Central memory CD4-positive, alpha-beta T cell (primary cell): ENCODE measurements at regions not wholly inside any gene's neighbourhood (a gene's known extent, or its start where the extent isn't known, plus 50 kb on each side); places are given as distances from the start of the nearest gene placed in this dataset.

Experiments
- DNase-seq: peaks from one replicate; pipeline ENCODE4 v3.0.0; 2022

DNA sequence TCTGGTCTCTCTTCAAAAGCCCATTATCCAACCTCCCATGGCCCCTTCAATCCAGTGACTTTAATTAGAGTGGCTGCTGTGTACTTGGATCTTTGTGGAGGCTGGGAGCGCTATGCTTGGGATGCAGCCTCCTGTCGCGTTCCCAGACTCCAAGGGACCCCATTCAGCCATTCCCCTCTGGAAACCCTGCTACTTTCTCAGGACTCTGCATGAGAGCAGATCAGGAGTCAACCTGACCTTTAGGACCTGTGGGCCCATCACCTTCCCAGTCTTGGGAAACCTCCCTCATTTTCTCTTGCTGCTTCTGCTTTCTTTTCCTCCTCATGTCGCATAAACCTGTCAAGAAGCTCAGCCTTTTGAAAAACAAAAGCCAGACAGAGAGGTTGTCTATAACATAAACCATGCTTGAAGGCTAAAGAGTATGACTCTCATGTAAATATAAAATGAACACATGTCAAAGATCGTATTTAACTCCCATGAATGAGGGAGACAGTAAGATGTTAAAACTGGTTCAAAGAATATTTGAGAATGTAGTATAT, 143.1 kb upstream of the PELI1 start:
- no peak for DNase-seq

DNA sequence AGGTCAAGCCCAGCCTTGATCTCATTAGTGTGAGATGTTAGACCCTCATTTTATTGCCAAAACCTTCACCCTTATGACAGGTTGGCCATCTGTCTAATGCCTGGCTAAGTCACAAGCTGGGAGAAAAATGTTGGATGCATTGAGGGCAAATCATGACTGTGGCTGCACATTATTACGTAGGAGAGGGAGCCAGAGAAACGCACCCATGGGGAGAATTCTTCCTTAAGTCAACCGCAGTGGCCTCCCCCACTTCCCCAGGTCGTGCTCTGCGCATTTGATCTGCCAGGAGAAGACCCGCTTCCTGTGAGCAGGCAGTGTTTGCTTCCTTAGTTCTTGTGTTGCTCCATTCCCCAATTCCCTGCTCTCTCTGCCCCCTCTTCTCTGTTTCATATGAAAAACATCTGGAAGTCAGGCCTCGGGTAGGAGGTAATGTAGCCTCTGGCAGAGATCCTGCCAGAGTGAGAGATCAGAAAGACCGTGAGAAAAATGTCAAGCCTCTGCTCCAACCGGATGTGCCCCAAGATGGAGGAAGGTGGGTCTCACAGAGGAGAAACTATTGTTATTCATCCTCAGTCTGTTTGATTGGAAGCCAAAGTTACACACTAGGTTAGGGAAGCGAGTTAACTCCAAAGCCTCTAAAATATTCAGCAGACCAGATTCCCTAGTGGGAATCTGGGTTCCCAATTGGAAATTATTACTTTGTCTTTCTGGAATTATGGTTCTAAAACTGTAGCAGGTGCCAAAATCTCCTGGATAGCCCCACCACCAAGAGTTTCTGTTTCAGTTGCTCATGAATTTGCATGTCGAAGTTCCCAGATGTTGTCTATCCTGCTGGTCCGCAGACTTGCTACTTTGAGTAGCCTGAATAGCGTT, 144.3 kb upstream of the PELI1 start:
- no peak for DNase-seq

DNA sequence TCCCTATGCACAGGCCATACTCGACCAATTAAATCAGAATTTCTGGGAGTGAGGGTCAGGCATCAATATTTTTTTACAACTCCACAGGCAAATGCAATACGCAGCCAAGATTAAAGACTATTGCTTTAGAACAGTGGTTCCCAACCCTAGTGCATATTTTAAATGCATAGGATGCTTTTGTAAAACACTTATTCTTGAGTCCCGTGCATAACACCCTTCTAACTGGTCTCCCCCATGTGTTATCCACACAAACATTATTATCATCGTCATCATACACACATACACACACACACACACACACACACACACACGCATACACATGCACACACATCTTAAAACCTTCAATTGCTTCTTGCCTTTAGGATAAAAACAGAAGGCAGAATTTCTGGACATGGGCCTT, 145.0 kb upstream of the PELI1 start:
- no peak for DNase-seq

DNA sequence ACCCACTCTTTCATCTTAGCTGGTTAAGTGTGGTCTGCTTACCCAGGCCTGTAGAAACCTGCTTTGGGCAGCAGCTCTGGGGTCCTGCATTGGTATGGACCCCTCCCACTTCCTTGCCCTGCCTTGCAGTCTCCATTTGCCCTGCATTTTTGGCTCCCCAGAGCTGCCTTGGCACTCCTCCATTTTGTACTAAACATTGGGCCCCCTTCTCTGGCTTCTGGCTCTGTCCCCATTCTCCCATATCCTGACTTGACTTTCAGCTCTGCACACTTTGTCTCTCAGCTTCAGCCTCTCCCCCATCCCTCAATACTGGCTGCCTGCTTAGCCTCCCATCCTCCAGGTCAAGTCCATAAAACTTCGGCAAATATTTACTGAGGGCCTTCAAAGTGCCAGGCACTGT, 145.5 kb upstream of the PELI1 start:
- DNase-seq: no peak

DNA sequence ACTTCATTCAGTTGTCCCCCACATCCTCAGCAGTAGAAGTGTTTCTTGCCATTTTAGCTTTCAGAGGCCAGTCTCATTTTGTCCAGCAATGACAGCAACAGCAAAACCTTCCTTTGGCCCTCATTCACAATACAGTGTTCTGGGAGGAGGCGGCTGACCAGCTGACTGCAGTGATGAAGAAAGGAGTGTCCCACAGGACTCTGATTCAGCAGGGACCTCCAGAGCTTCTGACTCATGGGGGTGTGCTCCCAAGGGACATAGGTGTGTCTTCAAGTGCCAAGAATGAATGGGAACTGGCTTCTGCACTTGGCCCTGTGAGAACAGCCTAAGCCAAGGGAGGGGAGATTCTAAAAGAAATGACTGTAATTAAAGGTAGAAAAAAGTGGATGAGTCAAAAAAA, 147.0 kb upstream of the PELI1 start:
- no peak for DNase-seq

DNA sequence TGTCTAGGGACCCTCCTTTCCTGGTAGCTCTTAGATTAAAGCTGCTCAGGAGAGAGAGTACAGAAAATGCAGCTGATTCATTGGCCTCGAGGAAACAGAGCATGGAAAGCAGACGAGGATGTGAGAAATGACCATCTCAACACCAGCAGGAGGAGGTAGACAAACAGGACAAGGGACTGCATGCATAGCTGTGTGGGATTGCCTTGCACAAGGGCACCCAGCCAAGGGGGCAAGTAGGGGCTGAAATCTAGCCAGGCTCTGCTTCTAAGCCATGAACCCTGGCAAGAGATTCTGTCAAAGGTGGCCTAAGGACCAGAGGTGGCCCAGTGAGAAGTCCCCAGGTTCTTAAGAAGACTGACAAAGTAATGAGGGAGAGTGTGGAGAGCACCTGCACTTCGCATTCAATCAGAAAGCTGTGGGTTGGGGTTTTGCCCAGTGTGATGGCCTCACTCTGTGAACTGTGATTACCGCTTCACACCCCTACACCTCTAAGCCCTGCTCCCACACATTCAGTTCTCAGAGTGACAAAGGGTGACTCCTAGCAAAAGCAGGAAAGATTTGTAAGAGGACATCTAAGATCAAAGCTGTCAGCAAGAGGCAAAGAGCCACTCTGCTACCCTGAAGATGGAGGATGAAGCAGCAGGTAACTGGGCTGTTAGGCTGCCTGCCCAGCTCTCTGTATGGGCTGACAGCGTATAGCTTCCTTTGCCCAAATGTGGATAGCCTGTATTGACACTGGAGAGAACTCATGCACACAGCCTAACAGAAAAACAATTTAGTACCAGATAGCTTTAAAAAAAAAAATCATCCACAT, 151.3 kb upstream of the PELI1 start:
- no peak for DNase-seq

DNA sequence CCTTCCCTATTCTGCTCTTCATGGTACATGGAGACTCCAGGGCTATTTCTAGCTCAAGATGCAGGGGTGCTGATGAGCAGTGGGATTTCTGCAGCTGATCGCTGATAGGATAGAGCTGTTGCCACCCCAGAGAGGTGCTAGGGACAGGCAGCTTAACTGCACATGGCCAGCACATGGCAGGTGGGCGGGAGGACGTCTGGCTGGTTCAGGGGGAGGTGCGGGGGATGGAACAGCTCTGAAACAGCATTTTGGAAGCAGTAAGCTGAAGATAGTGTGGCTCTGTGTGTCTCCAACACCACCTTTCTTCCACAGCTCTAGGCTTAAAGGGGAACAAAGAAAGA, 151.9 kb upstream of the PELI1 start:
- DNase-seq: no peak

DNA sequence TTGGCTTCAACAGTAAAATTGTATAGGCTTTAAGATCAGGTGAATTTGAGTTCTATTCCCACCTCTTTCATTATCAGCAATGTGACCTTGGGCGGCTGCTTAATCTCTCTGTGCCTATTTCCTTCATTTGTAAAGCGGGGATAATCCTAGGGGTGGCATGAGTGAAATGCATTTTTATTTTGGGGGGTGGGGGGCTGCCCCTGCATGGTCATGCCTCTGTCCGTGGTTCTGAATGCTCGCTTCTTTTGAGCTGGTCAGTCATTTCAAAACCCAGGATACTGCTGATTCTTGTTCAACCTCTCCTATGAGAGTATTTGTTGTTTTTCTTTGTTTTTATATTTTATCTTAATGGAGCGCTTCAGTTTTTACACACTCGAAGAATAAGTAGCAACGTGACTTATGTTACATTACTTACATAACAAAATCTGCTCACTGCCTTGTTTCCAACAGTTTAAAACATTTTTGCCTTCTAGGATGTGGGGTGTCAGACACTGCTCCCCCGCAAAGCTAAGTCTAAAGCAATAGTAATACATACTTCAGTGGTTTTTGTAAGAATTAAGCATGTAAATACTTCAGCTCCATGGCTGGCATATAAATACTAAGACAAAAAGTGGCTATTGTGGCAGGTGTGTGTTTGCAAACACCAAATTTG, 152.6 kb upstream of the PELI1 start:
- no peak for DNase-seq

DNA sequence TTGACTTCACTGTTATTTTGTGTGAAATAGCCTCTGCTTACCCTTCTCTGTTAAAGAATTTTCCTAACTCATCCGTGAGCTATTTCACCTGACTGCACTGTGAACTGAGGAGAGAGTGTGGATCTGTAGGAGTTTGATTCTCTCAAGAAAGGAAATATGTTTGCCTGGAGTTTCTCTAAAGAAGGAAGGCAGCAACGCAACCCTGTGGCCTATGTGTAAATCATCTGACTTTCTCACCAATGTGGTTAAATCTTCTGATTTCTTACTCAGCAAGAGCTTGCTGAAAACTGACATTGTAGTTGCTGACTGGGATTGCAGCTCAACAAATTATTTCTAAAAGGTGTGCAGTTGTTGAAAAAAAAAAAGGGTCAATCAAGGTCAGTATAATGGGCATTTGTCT, 153.9 kb upstream of the PELI1 start:
- DNase-seq: no peak

DNA sequence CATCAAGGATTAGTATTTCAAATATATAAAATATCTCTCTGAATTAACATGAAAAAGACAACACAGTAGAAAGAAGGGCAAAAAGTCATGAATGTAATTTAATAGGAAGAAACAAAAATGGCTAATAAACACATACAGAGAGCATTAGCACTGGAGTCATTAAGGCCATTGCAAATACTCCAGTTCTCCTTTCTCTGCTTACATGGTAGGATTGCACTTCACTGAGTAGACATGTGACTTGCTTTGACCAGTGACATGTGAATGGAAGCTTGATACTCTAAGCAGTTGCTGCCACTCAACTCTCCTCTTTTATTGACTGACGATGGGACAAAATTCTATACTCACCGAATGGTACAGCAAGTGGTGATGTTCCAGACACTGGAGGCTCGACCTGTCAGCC, 153.9 kb upstream of the LGALSL start:
- DNase-seq: no peak

DNA sequence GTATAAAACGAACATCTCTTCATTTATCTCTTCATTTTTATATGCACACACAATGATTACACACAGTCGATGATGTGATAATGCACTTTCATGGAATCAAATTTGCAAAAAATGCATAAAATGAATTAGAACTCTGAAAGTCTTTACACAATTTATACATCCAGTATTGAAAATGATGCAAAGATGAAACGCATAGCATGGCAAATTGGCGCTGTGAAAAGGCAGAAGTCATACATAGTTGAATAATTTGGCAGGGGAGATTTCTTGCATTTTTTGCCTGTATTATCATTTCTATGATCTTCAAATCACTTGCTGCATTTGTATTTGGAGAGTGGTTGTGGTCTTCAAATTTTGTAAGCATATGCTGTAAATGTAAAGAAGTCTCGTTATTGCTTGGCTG, 150.7 kb upstream of the LGALSL start:
- no peak for DNase-seq

DNA sequence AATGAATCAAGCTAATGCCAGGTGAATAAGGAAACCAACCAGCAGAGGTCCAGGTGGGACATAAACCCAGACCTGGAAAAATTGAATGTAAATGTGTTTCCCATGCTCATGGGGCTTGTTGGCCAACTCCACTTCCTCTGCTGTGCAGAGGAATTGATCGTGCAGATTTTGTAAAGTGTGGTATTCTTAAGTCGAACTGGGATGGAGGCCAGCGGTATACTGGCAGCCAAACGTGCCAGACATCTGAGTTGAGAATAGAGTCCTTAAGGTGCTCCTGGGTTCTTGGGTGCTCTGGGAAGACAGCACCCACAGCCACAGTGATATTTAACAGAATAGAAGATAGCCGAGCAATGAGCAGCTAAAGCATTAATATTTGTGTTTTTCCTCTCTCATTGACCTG, 146.5 kb upstream of the LGALSL start:
- DNase-seq: no peak

DNA sequence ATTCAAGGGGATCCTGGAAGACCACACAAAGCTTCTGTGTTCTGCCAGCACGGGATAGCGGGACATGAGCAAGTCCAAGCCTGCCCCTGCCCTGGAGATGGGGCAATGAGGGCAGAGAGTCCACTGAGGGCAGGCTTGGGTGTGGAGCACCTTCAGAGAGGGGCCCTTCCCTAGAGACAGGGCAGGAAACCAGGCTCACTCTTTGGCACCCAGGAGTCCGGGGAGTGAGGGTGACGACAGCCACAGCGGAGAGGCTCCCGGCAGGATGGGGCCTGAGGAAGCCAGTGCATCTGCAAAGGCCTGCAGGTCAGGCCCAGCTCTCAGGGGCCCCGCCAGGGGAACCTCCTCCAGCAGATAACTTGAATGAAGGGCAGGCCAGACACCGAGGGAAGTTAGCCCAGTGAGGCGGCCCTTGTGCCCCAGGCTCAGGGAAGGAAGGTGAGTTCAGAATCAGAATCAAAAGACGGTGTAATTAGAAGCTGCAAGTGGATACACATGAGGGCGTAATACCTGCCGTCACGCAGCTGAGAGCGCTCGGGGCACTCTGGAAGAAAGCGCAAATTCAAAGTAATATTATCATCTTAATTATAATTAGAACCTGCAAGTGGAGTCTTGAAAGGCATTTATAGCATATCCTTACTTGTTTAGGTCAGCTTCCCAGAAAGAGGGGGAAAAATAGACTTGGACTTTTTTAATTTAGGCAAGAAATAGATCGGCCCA, 142.6 kb upstream of the LGALSL start:
- no peak for DNase-seq

DNA sequence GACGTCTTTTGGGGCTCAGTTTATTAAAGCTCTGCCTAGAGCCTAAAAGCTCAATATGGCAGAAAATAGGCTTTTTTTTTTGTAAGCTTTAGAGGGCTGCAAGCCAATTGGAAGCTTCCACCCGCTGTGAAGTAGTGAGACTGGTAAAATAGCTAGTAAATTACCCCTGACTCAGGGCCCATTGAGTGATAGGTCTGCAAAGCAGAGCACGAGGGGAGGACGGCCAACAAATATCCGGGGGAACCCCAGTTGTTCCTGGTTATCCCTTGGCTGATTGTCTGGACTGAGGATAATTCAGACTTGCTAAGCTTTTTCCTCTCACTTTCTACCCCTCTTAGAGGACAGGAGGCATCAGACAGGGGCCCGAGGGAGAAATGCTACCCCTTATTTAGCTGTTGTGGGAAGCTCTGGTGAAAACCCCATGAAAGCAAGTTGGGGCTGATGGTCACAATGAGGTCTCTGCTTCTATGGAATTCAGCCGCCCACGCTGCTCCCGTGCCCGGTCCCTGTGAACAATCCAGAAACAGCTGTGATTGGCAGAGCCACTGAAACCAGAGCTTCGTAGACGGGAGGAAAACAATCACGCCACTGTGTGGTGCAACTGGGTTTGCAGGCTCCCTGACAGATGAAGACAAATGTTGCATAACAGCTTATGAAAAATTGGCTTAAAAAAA, 141.9 kb upstream of the LGALSL start:
- DNase-seq: no peak

DNA sequence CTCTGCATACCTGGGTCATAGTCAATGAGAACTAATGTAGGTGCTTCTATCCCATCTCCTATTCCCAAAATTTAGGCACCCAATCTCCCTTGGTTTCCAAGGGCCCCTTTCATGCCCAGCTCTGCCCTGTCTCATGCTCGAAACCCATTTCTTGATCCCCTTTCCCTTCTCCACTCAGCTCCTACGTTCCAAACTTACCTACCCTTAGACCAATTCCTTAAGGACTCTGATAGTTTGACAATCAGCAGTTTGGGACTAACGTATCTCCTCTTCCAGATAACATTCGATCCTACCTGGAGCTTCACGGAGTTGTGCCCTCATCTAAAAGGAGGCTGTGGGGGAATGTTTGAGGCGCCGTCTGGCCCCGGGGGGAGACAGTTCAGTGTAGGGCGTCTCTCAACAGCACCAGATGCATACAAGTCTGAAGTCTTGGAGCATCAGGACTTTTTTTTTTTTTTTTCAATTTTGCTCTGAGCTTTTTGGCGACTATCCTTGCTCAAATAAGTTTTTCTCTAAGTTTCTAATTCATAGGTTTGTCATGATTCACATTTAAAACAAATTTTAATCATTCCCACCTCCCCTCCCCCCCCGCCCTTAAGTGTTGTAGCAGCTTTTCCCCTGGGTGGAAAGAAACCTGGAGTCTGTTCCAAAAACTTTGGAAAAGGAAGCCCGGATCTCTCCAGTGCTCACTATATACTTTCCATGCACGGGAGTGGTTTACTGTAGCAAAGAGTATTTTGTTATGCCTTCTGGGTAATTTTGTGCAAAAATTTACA, 141.2 kb upstream of the LGALSL start:
- DNase-seq: no peak

DNA sequence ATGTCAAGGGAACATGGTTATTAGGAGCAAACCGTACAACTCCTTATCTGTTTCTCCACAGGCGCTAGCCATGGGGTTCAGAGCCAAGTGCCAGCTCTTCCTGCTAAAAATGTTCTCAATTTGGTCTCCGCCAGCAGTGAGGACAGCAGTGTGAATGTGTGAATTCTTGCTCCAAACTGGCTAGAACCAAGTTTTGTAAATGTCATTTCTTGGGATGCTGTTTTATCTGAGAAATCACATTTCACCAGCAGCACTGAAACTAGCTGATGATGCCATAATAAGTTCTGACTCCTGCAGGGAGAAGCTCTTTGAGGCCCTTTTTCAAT, 140.6 kb upstream of the LGALSL start:
- no peak for DNase-seq

DNA sequence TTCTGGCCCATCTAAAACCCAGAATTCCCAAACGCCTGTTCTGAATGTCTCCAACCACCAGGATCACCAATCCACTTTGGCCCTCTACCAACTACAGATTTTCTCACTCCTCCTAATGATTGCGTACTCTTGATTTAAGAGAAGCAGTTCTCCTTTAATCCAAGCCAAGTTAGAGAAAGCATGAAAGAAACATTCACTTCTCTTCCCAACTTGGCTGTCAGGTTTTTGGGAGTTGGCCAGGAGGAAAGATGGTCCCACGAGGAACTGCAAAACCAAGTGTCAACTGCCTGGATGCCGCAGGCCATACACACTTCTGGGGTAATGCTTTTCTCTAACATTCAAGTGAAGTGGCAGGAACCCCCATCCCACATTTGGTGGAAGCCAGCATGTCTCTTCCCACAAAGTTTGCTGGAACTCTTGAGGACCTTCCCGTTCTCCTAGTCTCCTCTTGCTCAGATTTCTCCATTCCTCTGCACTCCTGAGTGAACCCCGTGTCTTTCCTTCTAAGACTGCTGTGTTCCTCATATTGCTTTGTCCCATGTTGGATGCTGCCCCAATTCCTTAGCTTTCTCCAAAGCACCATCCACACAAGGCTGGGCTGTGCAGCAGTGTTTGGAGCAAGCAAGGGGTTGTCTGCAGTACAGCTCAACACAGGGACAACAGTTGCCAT, 138.5 kb upstream of the LGALSL start:
- no peak for DNase-seq

DNA sequence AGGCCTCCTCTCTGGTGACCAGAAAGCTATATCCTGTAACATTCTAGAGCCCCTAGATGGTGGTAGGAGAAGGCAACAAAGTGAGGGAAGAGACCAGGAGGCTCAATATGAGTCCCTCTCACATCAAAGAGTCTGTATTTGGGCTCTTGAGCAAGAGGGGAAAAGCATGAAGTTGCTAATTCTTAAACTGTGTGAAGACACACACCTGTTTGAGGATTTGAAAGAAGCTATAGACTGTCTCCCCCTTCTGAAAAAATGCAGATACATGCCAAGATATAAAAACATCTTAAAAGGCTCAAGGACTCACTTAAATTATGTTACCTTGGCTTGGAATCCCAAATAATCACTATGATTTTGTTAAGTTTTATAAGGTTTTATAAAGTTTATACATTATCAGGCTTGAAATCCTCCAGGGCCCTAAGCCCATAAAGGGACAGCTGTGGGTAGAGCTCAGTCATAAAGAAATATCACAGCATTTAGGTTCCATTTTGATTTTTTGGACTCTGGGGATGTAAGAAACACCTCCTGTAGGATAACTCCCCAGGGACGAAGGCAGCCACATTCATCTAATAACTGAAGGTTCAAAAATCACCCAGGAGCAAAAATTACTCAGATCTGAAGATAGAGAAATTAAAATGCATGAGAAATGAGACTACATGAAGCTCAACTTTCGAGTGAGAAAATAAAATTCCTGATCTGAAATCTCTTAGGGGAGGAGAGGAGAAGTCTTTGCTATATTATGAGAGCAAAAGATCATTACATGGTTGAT, 136.1 kb upstream of the LGALSL start:
- no peak for DNase-seq

DNA sequence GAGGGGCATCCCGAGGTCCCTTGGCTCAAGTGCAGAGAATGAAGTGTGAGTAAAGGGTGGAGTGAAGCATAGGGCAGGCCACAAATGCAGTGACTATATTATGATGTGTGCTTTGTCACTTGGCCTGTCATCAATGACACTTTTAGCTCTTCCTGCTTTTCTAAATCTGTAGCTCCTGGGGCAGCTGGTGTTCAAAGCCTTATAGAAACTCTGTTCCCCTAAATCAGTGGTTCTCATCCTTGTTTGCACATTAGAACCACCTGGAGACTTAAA, 135.6 kb upstream of the LGALSL start:
- no peak for DNase-seq

DNA sequence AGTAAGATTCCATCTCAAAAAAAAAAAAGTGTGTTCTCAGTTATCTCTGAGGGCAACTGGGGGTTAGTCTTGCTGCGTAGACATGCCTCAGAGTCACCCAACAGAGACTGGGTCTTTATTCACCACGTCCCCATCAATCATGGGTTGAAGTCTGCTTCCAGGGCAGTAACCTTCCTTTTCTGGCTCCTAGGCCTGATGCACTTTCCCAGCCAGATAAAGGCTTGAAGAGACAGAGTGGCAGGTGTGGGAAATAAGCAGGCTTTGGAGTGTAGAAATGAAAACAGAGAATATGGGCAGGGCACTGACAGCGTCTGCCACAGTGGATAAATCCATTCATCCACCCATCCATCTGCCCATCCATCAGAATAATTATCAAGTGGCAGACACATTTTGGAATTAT, 134.1 kb upstream of the LGALSL start:
- DNase-seq: no peak

DNA sequence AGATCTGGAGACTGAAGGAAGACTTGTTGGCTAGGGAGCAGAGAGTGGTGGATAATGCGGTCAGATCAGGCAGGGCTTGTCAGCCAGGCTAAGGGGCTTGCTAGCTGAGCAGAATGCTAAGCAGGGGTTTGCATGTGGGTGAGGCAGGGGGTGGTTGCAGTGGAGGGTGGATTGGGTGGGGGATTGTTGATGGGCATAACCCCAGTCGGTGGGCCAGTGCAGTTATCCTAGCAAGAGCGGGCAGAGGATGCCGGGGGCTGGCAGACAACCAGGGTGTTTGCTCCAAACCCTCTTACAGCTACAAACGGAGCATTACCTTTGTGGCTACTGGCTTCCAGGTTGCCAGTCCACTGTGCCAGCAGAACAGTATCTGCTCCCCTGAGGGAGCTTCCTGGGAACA, 131.5 kb upstream of the LGALSL start:
- DNase-seq: no peak
